ENCODE measurements at regions not wholly inside any gene's neighbourhood (a gene's known extent, or its start where the extent isn't known, plus 50 kb on each side); places are given as distances from the start of the nearest gene placed in this dataset.

- Histone ChIP-seq H3K4me1 (no peaks in the 10 kb centered on the region), H3K27ac (no peak overlapping the region), H3K27me3 (no peaks in the 10 kb centered on the region), H3K4me3 (no peak overlapping the region), H3K36me3 (no peaks in the 10 kb centered on the region), H3K9me3 (no peaks in the 10 kb centered on the region)
- intact Hi-C loops (cut with DNase I; ENCODE audit: low total_unique reads) = no loop called here
- in situ Hi-C loops (cut with MboI; ENCODE audit: low sequenced_read_pairs in 4 of 4) = no loop called here
- TF ChIP-seq CTCF (IDR thresholded peaks at IDR 0.05 in 4 of 5, conservative IDR thresholded peaks at IDR 0.05 in 1 of 5) = no peak
- TF ChIP-seq POLR2A (IDR thresholded peaks at IDR 0.05) = no peak
- ATAC-seq = no peak
- no peak for DNase-seq
Measured at GRCh38 chr2:48126162-48126561, 188.3 kb upstream of the FOXN2 start.

GRCh38 chr2:48127612-48128191 lies 186.8 kb upstream of the FOXN2 start:
- intact Hi-C loops (cut with DNase I; ENCODE audit: low total_unique reads) (no loop called here), in situ Hi-C loops (cut with MboI; ENCODE audit: low sequenced_read_pairs in 4 of 4) (no loop called here)
- TF ChIP-seq CTCF (IDR thresholded peaks at IDR 0.05 in 4 of 5, conservative IDR thresholded peaks at IDR 0.05 in 1 of 5) (no peak), POLR2A (IDR thresholded peaks at IDR 0.05) (no peak)
- Histone ChIP-seq H3K9me3 (no peaks in the 10 kb centered on the region), H3K36me3 (no peaks in the 10 kb centered on the region), H3K4me1 (peaks cover 4 to 7% of the 10 kb centered on the region in 2 donors), H3K27me3 (no peaks in the 10 kb centered on the region), H3K27ac (no peak overlapping the region), H3K4me3 (no peak overlapping the region)
- no peak for ATAC-seq
- DNase-seq = no peak

- Histone ChIP-seq H3K27ac (no peak overlapping the region), H3K27me3 (no peaks in the 10 kb centered on the region), H3K9me3 (no peaks in the 10 kb centered on the region), H3K4me3 (no peak overlapping the region), H3K36me3 (no peaks in the 10 kb centered on the region), H3K4me1 (peaks cover 4 to 7% of the 10 kb centered on the region in 2 donors)
- TF ChIP-seq CTCF (IDR thresholded peaks at IDR 0.05 in 4 of 5, conservative IDR thresholded peaks at IDR 0.05 in 1 of 5) = no peak
- no peak for TF ChIP-seq POLR2A (IDR thresholded peaks at IDR 0.05)
- no peak for ATAC-seq
- intact Hi-C loops (cut with DNase I; ENCODE audit: low total_unique reads) (no loop called here), in situ Hi-C loops (cut with MboI; ENCODE audit: low sequenced_read_pairs in 4 of 4) (no loop called here)
- DNase-seq = no peak
Measured at GRCh38 chr2:48129293-48129950, 185.1 kb upstream of the FOXN2 start.

- Histone ChIP-seq H3K27ac (no peak overlapping the region), H3K4me3 (no peak overlapping the region), H3K36me3 (no peaks in the 10 kb centered on the region), H3K27me3 (no peaks in the 10 kb centered on the region), H3K9me3 (no peaks in the 10 kb centered on the region), H3K4me1 (peaks cover 4 to 7% of the 10 kb centered on the region in 2 donors)
- DNase-seq (no peak), ATAC-seq (no peak)
- no peak for TF ChIP-seq POLR2A (IDR thresholded peaks at IDR 0.05)
- TF ChIP-seq CTCF (IDR thresholded peaks at IDR 0.05 in 4 of 5, conservative IDR thresholded peaks at IDR 0.05 in 1 of 5) = no peak
- in situ Hi-C loops (cut with MboI; ENCODE audit: low sequenced_read_pairs in 4 of 4) (no loop called here), intact Hi-C loops (cut with DNase I; ENCODE audit: low total_unique reads) (no loop called here)
Measured at GRCh38 chr2:48131539-48132270, 182.8 kb upstream of the FOXN2 start.
